Neural cell (in vitro differentiated cells): ENCODE measurements at regions not wholly inside any gene's neighbourhood (a gene's known extent, or its start where the extent isn't known, plus 50 kb on each side); places are given as distances from the start of the nearest gene placed in this dataset.

ENCODE experiments used
- CTCF ChIP-seq: fragments of 450-650 bp; IDR thresholded peaks from 2 replicates; pipeline ENCODE4 v1.5.1; 2014; ENCODE audit warnings: antibody characterized with exemption, mild to moderate bottlenecking, moderate library complexity; ENCODE audit not compliant: poor library complexity, severe bottlenecking
- MXI1 ChIP-seq: fragments of 450-650 bp; conservative IDR thresholded peaks from 2 replicates; pipeline ENCODE4 v1.6.1; 2014; ENCODE audit warnings: antibody characterized with exemption, mild to moderate bottlenecking; ENCODE audit not compliant: poor library complexity, severe bottlenecking
- SMC3 ChIP-seq: fragments of 450-650 bp; conservative IDR thresholded peaks from 2 replicates; pipeline ENCODE4 v1.6.1; 2014; ENCODE audit warnings: antibody characterized with exemption, mild to moderate bottlenecking, moderate library complexity; ENCODE audit not compliant: poor library complexity

GRCh38 chr6:105648276-105648675, 245.4 kb upstream of the PREP start:
- no peak for TF ChIP-seq MXI1
- no peak for TF ChIP-seq SMC3
- TF ChIP-seq CTCF = no peak
